ENCODE measurements at regions not wholly inside any gene's neighbourhood (a gene's known extent, or its start where the extent isn't known, plus 50 kb on each side); places are given as distances from the start of the nearest gene placed in this dataset.

GRCh38 chr12:124430491-124430890 lies 135.6 kb downstream of the RFLNA start:
- H3K27ac ChIP-seq (ENCODE audit: low read length) = no peak overlapping the region
- no peaks in the 10 kb centered on the region for H3K9me3 ChIP-seq (replicated peaks; ENCODE audit: insufficient read depth, low read length)
- H3F3A ChIP-seq (ENCODE audit: insufficient read depth, low read length) = no peaks in the 10 kb centered on the region
- no peaks in the 10 kb centered on the region for H4K20me1 ChIP-seq (ENCODE audit: insufficient read depth, low read length)
- no peaks in the 10 kb centered on the region for H3K9me2 ChIP-seq (replicated peaks; ENCODE audit: insufficient read depth, low read length)
- H3K4me1 ChIP-seq (ENCODE audit: low read length) = no peaks in the 10 kb centered on the region
- H2AFZ ChIP-seq (ENCODE audit: low read length) = no peak overlapping the region
- no peaks in the 10 kb centered on the region for H3K36me3 ChIP-seq (replicated peaks; ENCODE audit: insufficient read depth, low read length)
- H3K9ac ChIP-seq (ENCODE audit: low read length) = no peak overlapping the region
- H3K4me2 ChIP-seq (ENCODE audit: low read depth, low read length) = no peak overlapping the region
- H3K27me3 ChIP-seq (replicated peaks; ENCODE audit: insufficient read depth, low read length) = no peaks in the 10 kb centered on the region
- no peak for DNase-seq
- H3K4me3 ChIP-seq (ENCODE audit: low read length) = no peak overlapping the region
- H3K79me2 ChIP-seq (ENCODE audit: low read length) = no peaks in the 10 kb centered on the region
- TF ChIP-seq EZH2phosphoT487 (IDR thresholded peaks at IDR 0.05; ENCODE audit: low read length) = no peak
- TF ChIP-seq CTCF (IDR thresholded peaks at IDR 0.05; ENCODE audit: low read length) = no peak
- TF ChIP-seq EZH2 (optimal IDR thresholded peaks at IDR 0.05; ENCODE audit: low read depth, low read length) = no peak

- no peak overlapping the region for H2AFZ ChIP-seq (ENCODE audit: low read length)
- no peaks in the 10 kb centered on the region for H3F3A ChIP-seq (ENCODE audit: insufficient read depth, low read length)
- no peaks in the 10 kb centered on the region for H3K36me3 ChIP-seq (replicated peaks; ENCODE audit: insufficient read depth, low read length)
- H3K9me3 ChIP-seq (replicated peaks; ENCODE audit: insufficient read depth, low read length) = no peaks in the 10 kb centered on the region
- H3K4me2 ChIP-seq (ENCODE audit: low read depth, low read length) = no peak overlapping the region
- H3K4me1 ChIP-seq (ENCODE audit: low read length) = no peaks in the 10 kb centered on the region
- TF ChIP-seq EZH2phosphoT487 (IDR thresholded peaks at IDR 0.05; ENCODE audit: low read length) = no peak
- H3K79me2 ChIP-seq (ENCODE audit: low read length) = no peaks in the 10 kb centered on the region
- H3K9ac ChIP-seq (ENCODE audit: low read length) = no peak overlapping the region
- H4K20me1 ChIP-seq (ENCODE audit: insufficient read depth, low read length) = no peaks in the 10 kb centered on the region
- no peaks in the 10 kb centered on the region for H3K27me3 ChIP-seq (replicated peaks; ENCODE audit: insufficient read depth, low read length)
- DNase-seq = no peak
- no peaks in the 10 kb centered on the region for H3K9me2 ChIP-seq (replicated peaks; ENCODE audit: insufficient read depth, low read length)
- H3K4me3 ChIP-seq (ENCODE audit: low read length) = no peak overlapping the region
- no peak overlapping the region for H3K27ac ChIP-seq (ENCODE audit: low read length)
These were observed 134.6 kb downstream of the RFLNA start for GRCh38 chr12:124429535-124429934.

DNA sequence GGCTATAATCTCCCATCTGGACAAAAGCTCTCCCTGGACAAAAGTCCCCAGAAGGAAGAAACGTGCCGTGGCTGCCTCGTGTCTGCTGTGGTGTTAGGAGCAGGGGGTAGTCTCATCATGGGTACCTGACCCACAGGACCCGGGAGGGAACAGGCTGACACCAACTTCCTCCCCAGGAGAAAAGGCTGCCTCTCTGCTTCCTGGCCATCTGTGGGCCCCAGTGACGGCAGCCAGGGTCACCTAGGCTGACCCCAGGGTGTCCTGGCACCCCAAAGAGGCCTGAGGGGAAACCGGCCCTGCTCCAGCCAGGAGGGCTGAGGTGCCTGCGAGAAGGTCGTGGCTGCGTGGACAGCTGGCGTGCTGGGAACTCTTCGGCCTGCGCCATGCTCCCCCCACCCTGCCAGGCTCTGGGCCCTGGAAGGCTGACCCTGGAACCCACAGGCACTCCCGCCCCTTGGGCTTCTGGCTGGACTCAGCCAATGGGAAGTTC lies 133.9 kb downstream of the RFLNA start:
- Histone ChIP-seq H4K20me1 (ENCODE audit: insufficient read depth, low read length) (no peaks in the 10 kb centered on the region), H3K9ac (ENCODE audit: low read length) (no peak overlapping the region), H3K4me3 (ENCODE audit: low read length) (no peak overlapping the region), H3K9me3 (replicated peaks; ENCODE audit: insufficient read depth, low read length) (no peaks in the 10 kb centered on the region), H3K36me3 (replicated peaks; ENCODE audit: insufficient read depth, low read length) (no peaks in the 10 kb centered on the region), H3K9me2 (replicated peaks; ENCODE audit: insufficient read depth, low read length) (no peaks in the 10 kb centered on the region), H3K27me3 (replicated peaks; ENCODE audit: insufficient read depth, low read length) (no peaks in the 10 kb centered on the region), H3K27ac (ENCODE audit: low read length) (no peak overlapping the region), H3K4me1 (ENCODE audit: low read length) (no peaks in the 10 kb centered on the region), H3K4me2 (ENCODE audit: low read depth, low read length) (no peak overlapping the region), H2AFZ (ENCODE audit: low read length) (no peak overlapping the region), H3K79me2 (ENCODE audit: low read length) (no peaks in the 10 kb centered on the region), H3F3A (ENCODE audit: insufficient read depth, low read length) (no peaks in the 10 kb centered on the region)
- TF ChIP-seq EZH2phosphoT487 (IDR thresholded peaks at IDR 0.05; ENCODE audit: low read length) (no peak), EZH2 (optimal IDR thresholded peaks at IDR 0.05; ENCODE audit: low read depth, low read length) (no peak), CTCF (IDR thresholded peaks at IDR 0.05; ENCODE audit: low read length) (no peak)
- no peak for DNase-seq

DNA sequence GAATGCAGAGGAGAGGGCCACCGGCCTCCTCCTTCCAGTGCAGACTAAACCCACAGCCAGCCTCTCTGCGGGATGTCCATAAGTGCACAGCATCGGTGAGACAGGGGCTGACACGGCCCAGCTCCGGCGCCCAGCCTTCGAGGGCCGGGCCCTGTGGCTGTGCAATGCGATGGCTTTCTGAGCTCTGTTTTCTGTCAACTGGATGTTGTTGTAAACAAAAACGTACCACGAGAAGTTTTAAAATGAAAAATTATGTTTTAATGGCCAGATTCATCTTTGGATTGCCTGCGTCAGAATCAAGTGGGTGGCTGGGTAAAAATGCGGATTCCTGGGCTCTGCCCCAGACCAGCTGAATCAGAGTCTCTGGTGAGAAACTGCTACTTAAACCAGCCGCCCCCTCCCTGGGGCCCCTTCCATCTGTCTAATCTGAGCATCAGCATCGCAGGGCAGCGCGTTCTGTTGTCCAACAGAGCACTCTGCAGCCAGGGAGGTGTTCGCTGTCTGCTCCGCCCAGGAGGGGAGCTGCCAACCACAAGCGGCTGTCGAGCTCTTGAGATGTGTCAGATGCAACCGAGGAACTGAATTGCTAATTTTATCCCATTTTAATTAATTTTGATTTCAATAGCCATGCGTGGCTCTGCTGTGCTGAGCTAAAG lies 133.4 kb downstream of the RFLNA start:
- no peaks in the 10 kb centered on the region for H3K9me2 ChIP-seq (replicated peaks; ENCODE audit: insufficient read depth, low read length)
- H3K27me3 ChIP-seq (replicated peaks; ENCODE audit: insufficient read depth, low read length) = no peaks in the 10 kb centered on the region
- H3F3A ChIP-seq (ENCODE audit: insufficient read depth, low read length) = no peaks in the 10 kb centered on the region
- no peaks in the 10 kb centered on the region for H3K79me2 ChIP-seq (ENCODE audit: low read length)
- no peaks in the 10 kb centered on the region for H3K4me1 ChIP-seq (ENCODE audit: low read length)
- H4K20me1 ChIP-seq (ENCODE audit: insufficient read depth, low read length) = no peaks in the 10 kb centered on the region
- H3K9ac ChIP-seq (ENCODE audit: low read length) = no peak overlapping the region
- no peak overlapping the region for H3K4me2 ChIP-seq (ENCODE audit: low read depth, low read length)
- H3K4me3 ChIP-seq (ENCODE audit: low read length) = no peak overlapping the region
- TF ChIP-seq EZH2phosphoT487 (IDR thresholded peaks at IDR 0.05; ENCODE audit: low read length) = no peak
- TF ChIP-seq EZH2 (optimal IDR thresholded peaks at IDR 0.05; ENCODE audit: low read depth, low read length) = no peak
- TF ChIP-seq CTCF (IDR thresholded peaks at IDR 0.05; ENCODE audit: low read length) = no peak
- H3K9me3 ChIP-seq (replicated peaks; ENCODE audit: insufficient read depth, low read length) = no peaks in the 10 kb centered on the region
- no peaks in the 10 kb centered on the region for H3K36me3 ChIP-seq (replicated peaks; ENCODE audit: insufficient read depth, low read length)
- DNase-seq = no peak
- H2AFZ ChIP-seq (ENCODE audit: low read length) = no peak overlapping the region
- H3K27ac ChIP-seq (ENCODE audit: low read length) = no peak overlapping the region
